ENCODE measurements at regions not wholly inside any gene's neighbourhood (a gene's known extent, or its start where the extent isn't known, plus 50 kb on each side); places are given as distances from the start of the nearest gene placed in this dataset.

DNA sequence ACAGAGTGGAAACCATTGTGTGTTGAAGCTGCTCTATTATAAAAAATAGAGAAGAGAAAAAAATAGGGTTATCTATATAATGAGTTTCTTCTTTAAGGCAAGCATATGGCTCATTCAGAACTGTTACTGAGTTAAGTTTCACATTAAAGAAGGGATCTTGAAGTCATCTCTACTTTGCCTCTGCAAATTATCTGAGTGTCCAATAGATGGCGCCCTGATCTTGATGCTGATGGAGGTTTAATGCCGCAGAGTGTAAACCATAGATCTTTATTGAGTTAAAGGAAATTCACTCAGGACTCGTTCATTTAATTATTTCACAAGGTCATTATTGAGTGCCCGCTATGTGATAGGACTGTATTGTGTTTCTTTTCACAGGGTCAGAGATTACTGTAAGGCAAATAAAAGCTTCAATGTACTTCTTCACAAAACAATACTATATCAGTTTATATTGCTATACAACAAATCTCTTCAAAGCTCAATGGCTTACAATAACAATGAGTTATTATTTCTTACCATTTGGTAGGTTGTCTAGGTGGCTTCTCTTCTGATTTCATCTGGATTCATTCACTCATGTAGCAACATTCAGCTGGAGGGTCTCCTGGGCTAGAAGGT is 171.4 kb downstream of the NSUN3 start:
- WGBS: 11% methylated on average over 4 of the region's 4 CpGs
- no peak for DNase-seq (ENCODE audit: extremely low spot score)
- Histone ChIP-seq H3K4me1 (ENCODE audit: insufficient read depth) (no peaks in the 10 kb centered on the region), H3K27ac (ENCODE audit: low read depth) (no peak overlapping the region), H3K4me3 (ENCODE audit: low read depth, low read length) (no peak overlapping the region), H3K36me3 (ENCODE audit: insufficient read depth) (peaks cover 2% of the 10 kb centered on the region)

DNA sequence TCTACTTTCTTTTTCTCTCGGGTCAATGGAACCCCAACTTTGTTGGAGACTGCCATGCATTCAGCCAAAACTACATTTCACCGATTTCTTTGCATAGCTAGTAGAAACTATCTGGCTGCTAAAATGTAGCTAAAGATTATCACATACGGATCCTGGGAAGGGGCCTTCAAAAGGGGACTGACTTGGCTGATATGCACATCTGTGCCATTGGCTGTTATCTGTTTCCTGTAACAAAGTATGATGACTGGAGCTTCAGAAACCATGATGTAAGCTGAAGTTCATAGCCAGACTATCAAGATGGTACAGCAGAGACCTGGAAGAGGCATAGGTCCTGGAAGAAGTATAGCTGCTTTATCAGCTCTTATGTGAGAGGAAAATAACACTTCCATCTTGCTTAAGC is 179.1 kb downstream of the NSUN3 start:
- H3K4me3 ChIP-seq (ENCODE audit: low read depth, low read length): no peak overlapping the region
- DNase-seq (ENCODE audit: extremely low spot score): no peak
- H3K36me3 ChIP-seq (ENCODE audit: insufficient read depth): no peaks in the 10 kb centered on the region
- H3K4me1 ChIP-seq (ENCODE audit: insufficient read depth): no peaks in the 10 kb centered on the region
- WGBS: 74% methylated on average over 3 of the region's 3 CpGs
- no peak overlapping the region for H3K27ac ChIP-seq (ENCODE audit: low read depth)

DNA sequence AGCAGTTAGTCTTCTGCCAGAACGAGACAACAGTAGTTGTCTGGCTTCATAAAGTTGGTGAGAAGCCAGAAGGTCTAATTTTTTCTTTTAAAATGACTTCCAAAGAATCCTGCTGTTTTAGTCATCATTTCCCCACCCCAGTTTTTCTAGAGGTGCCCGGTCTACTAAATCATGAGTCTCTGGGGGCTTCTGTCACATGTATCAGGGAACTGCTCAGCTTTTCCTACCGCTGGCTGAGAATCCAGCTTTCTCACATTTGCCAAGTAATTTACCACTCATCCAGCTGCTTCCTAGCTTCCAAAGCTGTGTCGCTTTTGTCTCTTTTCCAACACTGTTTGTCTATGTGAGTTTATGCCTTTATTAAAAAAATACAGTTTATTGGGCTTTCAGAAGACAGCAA is 183.3 kb downstream of the NSUN3 start:
- no peak overlapping the region for H3K4me3 ChIP-seq (ENCODE audit: low read depth, low read length)
- H3K36me3 ChIP-seq (ENCODE audit: insufficient read depth): no peaks in the 10 kb centered on the region
- H3K4me1 ChIP-seq (ENCODE audit: insufficient read depth): no peaks in the 10 kb centered on the region
- 22% methylated on average over 4 of the region's 4 CpGs for WGBS
- no peak overlapping the region for H3K27ac ChIP-seq (ENCODE audit: low read depth)
- no peak for DNase-seq (ENCODE audit: extremely low spot score)

DNA sequence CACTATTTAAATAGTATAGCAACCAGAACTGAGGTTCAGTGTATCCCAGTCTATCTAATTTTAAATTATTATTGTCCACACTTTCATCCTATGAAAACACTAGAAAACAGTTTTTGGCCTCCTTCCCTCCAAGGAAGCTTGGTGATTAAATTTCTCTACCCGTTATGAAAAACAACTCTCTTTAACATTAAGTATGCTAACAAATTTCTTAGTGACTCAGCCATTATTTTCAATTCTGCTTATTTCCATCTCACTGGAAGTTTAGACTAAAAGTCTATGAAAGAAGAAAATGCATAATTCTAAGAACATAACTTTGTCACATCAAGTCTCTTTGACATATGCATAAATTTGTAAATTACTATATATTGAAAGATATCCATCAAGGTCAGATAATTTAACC is 185.2 kb downstream of the NSUN3 start:
- 50% methylated on average over 1 of the region's 1 CpG for WGBS
- Histone ChIP-seq H3K4me3 (ENCODE audit: low read depth, low read length) (no peak overlapping the region), H3K4me1 (ENCODE audit: insufficient read depth) (no peaks in the 10 kb centered on the region), H3K27ac (ENCODE audit: low read depth) (no peak overlapping the region), H3K36me3 (ENCODE audit: insufficient read depth) (no peaks in the 10 kb centered on the region)
- no peak for DNase-seq (ENCODE audit: extremely low spot score)

DNA sequence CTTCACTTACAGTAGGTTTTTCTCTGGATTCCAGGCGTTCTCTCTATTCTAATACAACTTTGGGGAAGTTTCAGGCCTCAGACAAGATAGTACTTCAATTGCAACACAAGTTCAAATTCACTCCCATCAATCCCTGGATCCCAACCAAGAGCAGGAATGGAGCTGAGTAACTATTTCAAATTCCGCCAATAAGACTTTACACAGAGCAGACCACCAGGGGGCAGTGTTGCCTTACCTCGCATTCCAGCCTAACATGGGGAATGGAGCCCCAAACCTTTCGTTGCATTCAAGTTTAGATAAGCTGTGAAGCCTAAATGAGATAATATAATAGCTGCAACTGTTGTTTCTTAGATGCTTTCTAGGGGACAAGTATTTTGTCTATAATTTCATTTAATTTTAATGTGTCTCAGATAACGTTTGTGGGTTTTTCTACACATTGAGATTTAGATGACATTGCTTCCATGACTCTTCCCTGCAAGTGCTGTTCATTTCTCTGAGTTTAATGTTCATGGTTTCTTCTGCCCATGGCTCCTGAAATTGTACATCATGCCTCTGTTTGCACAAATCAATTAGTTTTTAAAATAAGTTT is 186.7 kb downstream of the NSUN3 start:
- H3K36me3 ChIP-seq (ENCODE audit: insufficient read depth): no peaks in the 10 kb centered on the region
- 66% methylated on average over 5 of the region's 5 CpGs for WGBS
- no peak for DNase-seq (ENCODE audit: extremely low spot score)
- H3K4me3 ChIP-seq (ENCODE audit: low read depth, low read length): no peak overlapping the region
- no peaks in the 10 kb centered on the region for H3K4me1 ChIP-seq (ENCODE audit: insufficient read depth)
- no peak overlapping the region for H3K27ac ChIP-seq (ENCODE audit: low read depth)

DNA sequence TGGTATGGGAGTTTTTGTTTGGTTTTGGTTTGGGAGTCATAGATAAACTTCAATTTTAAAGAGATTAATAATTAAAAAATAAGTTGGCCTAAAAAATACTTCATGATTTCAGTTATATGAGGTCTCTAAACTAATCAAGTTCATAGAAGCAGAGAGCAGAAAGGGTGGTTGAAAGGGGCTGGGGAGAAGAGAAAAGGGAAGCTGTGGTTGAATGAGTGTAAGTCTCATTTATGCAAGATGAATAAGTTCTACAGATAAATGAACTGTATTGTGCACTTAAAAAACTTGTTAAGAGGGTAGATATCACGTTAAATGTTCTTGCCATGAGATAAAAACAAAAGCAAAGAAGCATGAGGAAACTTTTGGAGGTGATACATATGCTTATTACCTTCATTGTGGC is 188.7 kb downstream of the NSUN3 start:
- Histone ChIP-seq H3K4me1 (ENCODE audit: insufficient read depth) (no peaks in the 10 kb centered on the region), H3K27ac (ENCODE audit: low read depth) (no peak overlapping the region), H3K4me3 (ENCODE audit: low read depth, low read length) (no peak overlapping the region), H3K36me3 (ENCODE audit: insufficient read depth) (no peaks in the 10 kb centered on the region)
- WGBS: 78% methylated on average over 1 of the region's 1 CpG
- DNase-seq (ENCODE audit: extremely low spot score): no peak

DNA sequence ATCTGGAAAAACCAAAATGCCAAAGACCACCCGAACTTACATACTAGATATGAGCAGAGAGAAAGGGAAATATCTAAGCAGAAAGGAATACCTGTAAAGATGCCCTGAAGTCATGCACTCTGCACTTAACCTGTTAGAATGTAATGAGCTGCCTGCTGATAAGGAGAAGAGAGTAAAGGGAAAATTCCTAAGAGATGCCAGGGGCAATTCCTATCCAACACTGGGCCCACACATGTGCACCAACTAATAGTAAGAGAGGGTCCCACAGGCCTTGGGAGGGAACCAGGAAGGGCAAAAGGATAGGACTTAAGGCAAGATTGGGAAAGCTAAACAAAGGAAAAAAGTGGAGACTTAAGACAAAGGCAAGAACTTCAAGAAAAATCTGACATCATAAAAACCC is 189.5 kb downstream of the NSUN3 start:
- Histone ChIP-seq H3K36me3 (ENCODE audit: insufficient read depth) (no peaks in the 10 kb centered on the region), H3K27ac (ENCODE audit: low read depth) (no peak overlapping the region), H3K4me3 (ENCODE audit: low read depth, low read length) (no peak overlapping the region), H3K4me1 (ENCODE audit: insufficient read depth) (no peaks in the 10 kb centered on the region)
- whole genome bisulfite sequencing: 91% methylated on average over 1 of the region's 1 CpG
- no peak for DNase-seq (ENCODE audit: extremely low spot score)

DNA sequence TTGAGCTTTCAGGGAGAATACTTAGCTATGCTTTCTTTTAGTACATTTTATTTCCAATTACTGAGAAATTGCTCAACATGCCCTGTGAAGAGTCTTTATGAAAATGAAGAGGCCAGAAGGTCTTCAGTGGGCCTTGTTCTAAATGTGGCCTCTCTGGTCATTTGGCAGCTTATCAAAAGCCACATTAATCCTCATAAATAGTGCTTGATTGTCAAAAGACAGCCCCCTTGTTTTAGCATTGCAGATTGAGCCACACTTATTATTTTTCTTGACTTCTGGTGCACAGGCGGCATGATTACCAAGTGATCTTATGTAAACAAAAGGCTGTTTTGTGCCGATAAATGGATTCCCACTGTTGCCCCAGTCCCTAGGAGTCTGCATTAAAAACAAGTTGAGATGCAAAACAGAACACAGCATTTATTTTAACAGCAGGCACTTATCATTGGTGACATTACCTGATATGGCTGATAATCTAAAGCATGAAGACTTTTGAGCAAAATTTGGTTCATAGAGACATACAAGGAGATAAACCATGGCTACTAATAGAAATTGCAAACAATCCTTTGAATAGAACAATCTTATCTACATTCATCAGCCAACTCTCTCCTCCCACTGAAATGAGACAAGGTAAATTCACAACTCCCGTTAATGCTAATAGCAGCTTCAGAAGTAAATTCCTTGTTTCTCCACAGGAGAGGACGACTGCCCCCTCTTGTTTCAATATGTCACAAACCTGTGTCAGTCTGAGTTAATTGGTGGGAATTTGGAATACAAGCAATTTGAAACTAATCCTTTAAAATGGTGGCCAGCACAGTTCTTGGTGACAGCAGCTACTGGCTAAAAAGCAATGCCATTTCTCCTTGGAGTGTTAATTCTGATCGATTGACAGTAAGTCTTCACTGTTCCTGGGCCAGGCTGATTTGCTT is 194.3 kb downstream of the NSUN3 start:
- 77% methylated on average over 5 of the region's 5 CpGs for WGBS
- no peaks in the 10 kb centered on the region for H3K4me1 ChIP-seq (ENCODE audit: insufficient read depth)
- no peak for DNase-seq (ENCODE audit: extremely low spot score)
- H3K4me3 ChIP-seq (ENCODE audit: low read depth, low read length): no peak overlapping the region
- no peak overlapping the region for H3K27ac ChIP-seq (ENCODE audit: low read depth)
- H3K36me3 ChIP-seq (ENCODE audit: insufficient read depth): no peaks in the 10 kb centered on the region

DNA sequence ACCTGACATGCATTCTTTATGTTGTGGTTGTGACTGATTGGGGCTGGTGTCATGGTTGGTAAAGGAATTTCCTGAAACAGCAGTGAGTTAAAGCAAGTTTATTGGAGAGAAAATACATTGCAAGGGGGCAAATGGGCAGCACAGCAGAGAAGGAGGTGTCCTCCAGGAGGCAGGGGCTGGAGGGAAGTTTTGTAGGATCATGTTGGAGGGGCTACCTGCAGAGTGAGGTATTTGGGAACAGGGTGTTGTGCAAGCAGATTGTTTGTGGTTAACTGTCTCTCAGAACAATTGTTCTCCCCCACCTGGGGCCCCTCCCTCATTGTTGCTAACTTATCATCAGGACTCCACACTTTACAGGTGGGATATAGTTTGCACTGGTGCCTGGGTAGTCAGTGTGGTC is 196.0 kb downstream of the NSUN3 start:
- Histone ChIP-seq H3K4me1 (ENCODE audit: insufficient read depth) (no peaks in the 10 kb centered on the region), H3K27ac (ENCODE audit: low read depth) (no peak overlapping the region), H3K4me3 (ENCODE audit: low read depth, low read length) (no peak overlapping the region), H3K36me3 (ENCODE audit: insufficient read depth) (no peaks in the 10 kb centered on the region)
- no peak for DNase-seq (ENCODE audit: extremely low spot score)

DNA sequence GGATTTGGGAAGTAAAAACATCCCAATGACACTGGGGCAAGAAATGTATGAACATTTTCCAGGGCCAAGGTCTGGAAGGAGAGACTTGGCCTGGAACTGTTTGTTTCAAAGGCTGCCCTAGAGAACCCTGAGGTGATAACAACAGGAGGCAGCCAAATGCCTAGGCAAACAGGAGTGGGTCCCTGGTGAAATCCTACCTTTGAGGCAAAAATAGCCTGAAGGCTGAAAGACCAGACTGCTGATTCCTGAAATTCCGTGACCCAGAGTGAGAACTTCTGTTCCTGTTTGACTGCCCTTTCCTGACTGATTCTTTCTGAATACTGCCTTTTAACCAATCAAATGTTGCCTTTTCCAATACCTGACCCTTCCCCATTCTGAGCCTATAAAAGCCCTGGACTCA is 196.4 kb downstream of the NSUN3 start:
- no peak for DNase-seq (ENCODE audit: extremely low spot score)
- Histone ChIP-seq H3K27ac (ENCODE audit: low read depth) (no peak overlapping the region), H3K36me3 (ENCODE audit: insufficient read depth) (no peaks in the 10 kb centered on the region), H3K4me3 (ENCODE audit: low read depth, low read length) (no peak overlapping the region), H3K4me1 (ENCODE audit: insufficient read depth) (no peaks in the 10 kb centered on the region)
- WGBS: 88% methylated on average over 1 of the region's 1 CpG

DNA sequence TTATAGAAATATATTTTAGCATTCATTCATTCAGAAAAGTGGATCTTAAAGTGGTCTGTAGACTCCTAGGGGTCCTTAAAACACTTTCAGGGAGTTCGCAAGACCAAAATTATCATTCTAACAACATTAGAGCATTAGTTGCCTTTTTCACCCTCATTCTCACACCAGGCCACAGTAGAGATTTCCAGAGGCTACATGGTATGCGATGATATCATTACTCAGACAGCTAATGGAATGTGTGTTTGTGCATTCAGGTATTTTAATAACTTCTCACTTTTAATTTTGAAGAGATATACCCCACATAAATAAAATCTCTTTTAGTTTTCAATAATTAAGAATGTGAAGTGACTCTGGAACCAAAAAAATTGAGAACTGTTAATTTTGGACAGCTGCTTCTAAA is 206.9 kb downstream of the NSUN3 start:
- Histone ChIP-seq H3K36me3 (ENCODE audit: insufficient read depth) (no peaks in the 10 kb centered on the region), H3K4me3 (ENCODE audit: low read depth, low read length) (no peak overlapping the region), H3K4me1 (ENCODE audit: insufficient read depth) (no peaks in the 10 kb centered on the region), H3K27ac (ENCODE audit: low read depth) (no peak overlapping the region)
- 86% methylated on average over 2 of the region's 2 CpGs for WGBS
- no peak for DNase-seq (ENCODE audit: extremely low spot score)

DNA sequence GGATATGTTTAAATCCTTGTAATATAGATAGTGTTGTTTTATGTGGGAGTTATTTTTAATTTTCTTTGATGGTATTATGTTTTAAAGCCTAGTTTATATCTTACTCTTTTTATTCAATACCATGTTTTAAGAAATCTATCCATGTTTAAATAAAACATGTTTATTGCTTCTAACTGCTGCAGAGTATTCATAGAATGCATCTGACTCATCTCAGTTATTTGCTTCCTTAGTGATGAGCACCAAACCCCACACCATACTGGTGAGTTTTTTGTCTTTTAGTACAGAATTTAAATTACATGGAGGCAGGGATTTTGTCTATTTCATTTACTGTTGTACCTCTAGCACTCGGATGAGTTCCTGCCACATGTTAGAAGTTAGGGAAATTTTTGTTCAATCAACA is 209.2 kb downstream of the NSUN3 start:
- H3K36me3 ChIP-seq (ENCODE audit: insufficient read depth): no peaks in the 10 kb centered on the region
- 72% methylated on average over 1 of the region's 1 CpG for WGBS
- DNase-seq (ENCODE audit: extremely low spot score): no peak

DNA sequence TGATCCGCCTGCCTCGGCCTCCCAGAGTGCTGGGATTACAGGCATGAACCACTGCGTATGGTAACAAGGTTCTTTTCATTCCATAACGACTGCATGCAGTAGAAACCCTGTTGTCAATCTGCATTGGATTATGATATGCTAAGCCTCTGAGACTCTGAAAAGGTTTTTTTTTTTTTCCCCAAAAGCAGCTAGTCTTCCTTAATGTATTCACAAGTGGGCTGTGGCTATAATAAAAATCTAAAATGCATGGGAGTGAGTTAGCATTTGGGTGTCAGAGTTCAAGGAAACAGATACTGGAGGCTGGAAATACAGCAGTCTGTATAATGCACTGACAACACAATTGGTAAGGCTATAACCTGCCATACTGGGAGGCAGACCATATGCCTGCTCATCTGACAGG is 218.1 kb downstream of the NSUN3 start:
- Histone ChIP-seq H3K4me1 (ENCODE audit: insufficient read depth) (no peaks in the 10 kb centered on the region), H3K4me3 (ENCODE audit: low read depth, low read length) (no peak overlapping the region), H3K36me3 (ENCODE audit: insufficient read depth) (no peaks in the 10 kb centered on the region), H3K27ac (ENCODE audit: low read depth) (no peak overlapping the region)
- DNase-seq (ENCODE audit: extremely low spot score): no peak
- WGBS: 87% methylated on average over 4 of the region's 4 CpGs

More for the DNA sequence above, 209.2 kb downstream of the NSUN3 start:
- no peaks in the 10 kb centered on the region for H3K4me1 ChIP-seq (ENCODE audit: insufficient read depth)
- no peak overlapping the region for H3K4me3 ChIP-seq (ENCODE audit: low read depth, low read length)
- no peak overlapping the region for H3K27ac ChIP-seq (ENCODE audit: low read depth)

DNA sequence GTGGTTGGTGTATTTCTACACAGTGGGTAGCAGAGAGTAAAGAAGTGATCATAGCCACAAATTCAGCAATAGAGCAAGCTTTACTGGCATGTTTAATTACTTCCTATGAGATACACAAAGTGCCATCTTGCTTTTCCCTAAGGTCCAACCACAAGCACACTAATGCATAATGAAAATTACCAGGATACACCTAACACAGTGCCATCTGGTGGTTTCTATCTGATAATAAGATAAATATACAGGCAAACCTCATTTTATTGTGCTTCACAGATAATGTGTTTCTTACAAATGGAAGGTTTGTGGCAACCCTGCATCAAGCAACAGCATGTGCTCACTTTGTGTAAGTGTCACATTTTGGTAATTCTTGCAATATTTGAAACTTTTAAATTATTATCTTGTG is 223.0 kb downstream of the NSUN3 start:
- no peaks in the 10 kb centered on the region for H3K36me3 ChIP-seq (ENCODE audit: insufficient read depth)
- no peaks in the 10 kb centered on the region for H3K4me1 ChIP-seq (ENCODE audit: insufficient read depth)
- no peak overlapping the region for H3K4me3 ChIP-seq (ENCODE audit: low read depth, low read length)
- no peak overlapping the region for H3K27ac ChIP-seq (ENCODE audit: low read depth)
- no peak for DNase-seq (ENCODE audit: extremely low spot score)

Measured in urinary bladder (tissue), 3 donors.